Activated naive CD4-positive, alpha-beta T cell treated with anti-CD3 and anti-CD28 coated beads, Interleukin-2, amount 50 U/mL, for 16 hours (primary cell): ENCODE measurements at regions not wholly inside any gene's neighbourhood (a gene's known extent, or its start where the extent isn't known, plus 50 kb on each side); places are given as distances from the start of the nearest gene placed in this dataset.

Experiments used
- DNase-seq: peaks from one replicate; pipeline ENCODE4 v3.0.0-alpha.2; 2020

DNA sequence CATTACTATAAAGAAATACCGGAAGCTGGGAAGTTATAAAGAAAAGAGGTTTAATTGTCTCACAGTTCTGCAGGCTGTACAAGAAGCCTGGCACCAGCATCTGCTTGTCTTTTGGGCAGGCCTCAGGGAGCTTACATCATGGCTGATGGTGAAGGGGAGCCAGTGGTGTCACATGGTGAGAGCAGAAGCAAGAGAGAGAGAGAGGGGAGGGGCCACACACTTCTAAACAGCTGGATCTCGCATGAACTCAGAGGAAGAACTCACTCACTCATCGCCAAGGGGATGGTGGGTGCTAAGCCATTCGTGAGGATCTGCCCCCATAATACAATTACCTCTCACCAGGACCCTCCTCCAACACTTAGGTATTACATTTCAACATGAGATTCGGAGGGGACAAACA is 51.8 kb upstream of the ANKRD34C start:
- no peak for DNase-seq

DNA sequence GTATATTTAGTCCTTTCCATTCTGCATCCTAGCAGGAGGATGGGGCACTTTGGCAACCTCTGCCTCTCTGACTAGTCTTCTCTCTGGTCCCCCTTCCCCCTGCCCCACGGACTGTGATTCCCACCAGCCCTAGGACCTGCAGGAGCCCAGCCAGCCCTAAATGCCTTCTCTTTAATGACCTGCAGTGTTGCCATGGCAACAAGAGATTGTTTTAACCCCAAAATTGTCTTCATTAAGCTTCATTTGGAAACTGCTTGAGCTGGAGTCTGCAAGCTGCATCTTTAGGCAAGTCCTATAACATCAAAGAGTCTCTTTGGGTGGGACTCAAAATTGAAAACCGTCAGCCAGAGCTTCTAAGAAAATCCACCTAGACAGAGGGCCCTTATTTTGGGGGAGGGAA is 59.7 kb upstream of the ANKRD34C start:
- no peak for DNase-seq

GRCh38 chr15:79221696-79222095 is 60.8 kb upstream of the ANKRD34C start:
- DNase-seq: no peak

- no peak for DNase-seq
Observed at GRCh38 chr15:79219393-79220056, 63.0 kb upstream of the ANKRD34C start.

DNA sequence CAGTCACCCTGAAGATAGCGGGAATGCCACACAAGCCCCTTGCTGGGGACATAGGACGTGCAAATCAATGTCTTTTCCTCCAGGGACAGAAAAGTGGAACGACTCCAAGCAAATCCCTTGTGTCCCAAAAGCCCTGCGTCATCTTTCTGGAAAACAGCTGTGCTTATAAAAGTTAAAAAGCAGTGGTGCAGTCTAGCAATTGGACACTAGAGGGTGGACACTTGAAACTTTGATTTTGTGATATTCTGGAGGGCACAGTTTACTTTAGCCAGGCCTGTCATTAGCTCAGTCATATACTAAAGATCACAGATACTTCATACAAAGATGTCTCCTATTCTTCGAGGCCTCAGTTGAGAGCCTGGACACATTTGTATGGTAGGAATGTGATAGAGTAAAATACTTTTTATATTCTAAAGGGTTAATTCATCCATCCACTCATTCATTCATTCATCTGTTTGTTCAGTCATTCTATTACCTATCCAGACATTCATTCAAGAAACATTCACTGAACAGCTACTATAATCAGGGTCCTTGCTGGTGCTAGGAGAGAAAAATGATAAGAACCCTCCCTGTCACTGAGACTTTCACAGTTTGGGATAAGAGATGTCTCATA is 63.8 kb upstream of the ANKRD34C start:
- no peak for DNase-seq

DNA sequence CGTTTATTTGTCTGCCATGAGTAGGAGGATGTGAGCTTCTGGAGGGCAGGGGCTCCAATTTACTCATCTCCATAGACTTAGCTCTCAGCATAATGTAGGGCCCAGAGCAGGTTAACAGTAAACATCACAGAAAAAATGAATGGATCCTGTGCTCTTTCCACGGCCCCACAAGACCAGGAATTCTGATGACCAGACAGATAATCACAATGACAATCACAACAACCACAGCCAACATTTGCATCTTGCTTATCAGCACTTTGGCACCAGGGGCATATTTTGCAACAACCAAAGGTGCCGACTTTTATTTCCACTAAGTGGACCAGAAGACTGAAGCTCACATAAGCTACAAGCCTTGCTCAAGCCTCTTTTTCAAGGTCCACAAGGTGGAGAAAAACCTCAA is 68.9 kb upstream of the ANKRD34C start:
- DNase-seq: no peak

GRCh38 chr15:79212589-79213157 is 69.8 kb upstream of the ANKRD34C start:
- no peak for DNase-seq

GRCh38 chr15:79211481-79211880 is 71.0 kb upstream of the ANKRD34C start:
- no peak for DNase-seq

DNA sequence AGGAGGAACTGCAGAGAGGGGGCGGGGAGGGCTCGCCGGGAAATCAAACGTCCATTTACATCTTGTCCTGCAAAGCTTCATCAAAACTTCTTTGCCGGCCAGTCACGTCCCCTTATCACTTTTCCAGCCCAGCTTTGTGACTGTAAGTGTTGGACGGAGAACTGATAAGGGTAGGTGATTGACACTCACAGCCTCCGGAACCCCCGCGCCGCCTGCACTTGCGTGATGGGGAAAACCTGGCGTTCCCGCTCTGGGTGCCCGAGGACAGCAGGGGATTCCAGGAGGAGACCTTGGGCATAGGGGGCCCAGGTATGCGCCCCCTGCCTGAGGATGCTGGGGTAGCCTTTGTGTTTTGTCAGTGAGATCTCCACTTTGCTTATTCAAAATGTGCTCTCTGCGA is 72.8 kb upstream of the ANKRD34C start:
- DNase-seq: no peak

DNA sequence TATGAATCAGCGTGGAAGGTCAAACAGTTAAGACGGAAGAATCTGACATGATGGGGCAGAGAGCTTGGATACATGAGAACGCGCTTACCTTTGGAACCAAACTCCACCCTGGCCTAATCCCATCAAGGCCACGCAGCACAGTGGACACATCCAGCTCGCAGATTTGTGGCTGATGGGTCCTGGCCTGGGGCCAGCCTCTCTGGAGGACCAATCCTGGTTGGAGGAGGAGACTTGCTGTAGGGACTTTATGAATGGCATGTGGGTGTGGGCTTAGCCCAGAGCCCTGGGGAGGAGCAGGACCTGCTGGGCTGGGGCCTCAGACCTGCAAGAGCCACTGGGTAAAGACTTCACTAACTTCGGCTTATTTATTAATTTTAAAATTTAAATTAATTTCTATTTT is 73.4 kb upstream of the ANKRD34C start:
- no peak for DNase-seq

GRCh38 chr15:79208179-79208578 is 74.3 kb upstream of the ANKRD34C start:
- no peak for DNase-seq

GRCh38 chr15:79206940-79207339 is 75.6 kb upstream of the ANKRD34C start:
- no peak for DNase-seq

DNA sequence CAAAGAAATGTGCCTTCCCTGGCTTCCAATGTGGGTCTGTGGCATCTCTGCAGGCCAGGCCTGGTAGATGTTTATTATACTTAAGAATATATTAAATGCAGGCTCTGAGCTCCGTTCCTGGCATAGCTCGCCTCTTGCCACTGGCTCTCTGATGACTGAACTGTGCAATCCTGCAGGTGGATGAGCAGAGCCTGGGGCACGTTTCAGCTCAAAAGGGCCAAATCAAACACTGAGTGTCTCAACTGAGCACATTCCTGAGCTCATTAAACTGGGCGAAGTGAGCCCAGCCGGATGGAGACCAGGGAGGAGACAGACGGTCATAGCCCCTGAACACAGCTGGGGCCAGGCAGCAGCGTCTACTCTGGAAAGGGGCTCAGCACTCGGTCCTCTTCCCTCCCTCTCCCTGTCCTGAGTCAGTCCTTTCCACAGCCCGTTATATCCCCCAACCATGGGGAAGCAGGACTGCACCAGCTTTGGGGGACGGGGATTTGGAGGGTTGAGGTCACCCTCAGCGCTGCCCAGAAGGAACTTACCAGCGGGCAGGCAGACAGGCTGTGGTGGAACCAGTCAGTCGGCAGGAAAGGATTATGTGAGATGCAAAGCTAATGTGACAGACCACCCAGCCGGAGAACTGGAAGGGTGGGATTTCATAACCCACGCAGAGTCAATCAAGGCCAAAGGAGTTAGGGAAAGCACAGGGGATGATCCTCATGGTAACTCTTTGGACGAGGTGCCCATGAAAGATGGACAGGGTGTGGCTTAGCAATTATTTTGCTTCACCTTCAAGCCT is 77.4 kb upstream of the ANKRD34C start:
- DNase-seq: no peak

DNA sequence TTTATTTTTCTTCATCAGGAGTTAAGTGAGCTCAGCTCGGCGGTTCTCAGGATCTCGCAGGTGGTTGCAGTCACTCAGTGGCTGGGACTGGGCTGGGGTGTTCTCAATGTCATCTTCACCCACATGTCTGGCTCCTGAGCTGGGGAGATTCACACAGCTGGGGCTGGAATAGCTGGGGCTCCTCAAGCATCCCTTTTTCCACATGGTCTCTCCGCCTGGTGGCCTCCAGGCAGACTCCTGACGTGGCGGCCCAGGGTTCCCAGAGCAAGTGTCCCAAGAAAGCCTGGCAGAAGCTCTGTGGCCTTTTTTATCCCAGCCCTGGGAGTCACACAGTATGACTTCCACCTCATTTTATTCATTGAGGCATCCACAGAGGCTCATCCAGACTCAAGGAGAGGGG is 84.1 kb upstream of the ANKRD34C start:
- no peak for DNase-seq

GRCh38 chr15:79197285-79197684 is 85.2 kb upstream of the ANKRD34C start:
- DNase-seq: no peak

DNA sequence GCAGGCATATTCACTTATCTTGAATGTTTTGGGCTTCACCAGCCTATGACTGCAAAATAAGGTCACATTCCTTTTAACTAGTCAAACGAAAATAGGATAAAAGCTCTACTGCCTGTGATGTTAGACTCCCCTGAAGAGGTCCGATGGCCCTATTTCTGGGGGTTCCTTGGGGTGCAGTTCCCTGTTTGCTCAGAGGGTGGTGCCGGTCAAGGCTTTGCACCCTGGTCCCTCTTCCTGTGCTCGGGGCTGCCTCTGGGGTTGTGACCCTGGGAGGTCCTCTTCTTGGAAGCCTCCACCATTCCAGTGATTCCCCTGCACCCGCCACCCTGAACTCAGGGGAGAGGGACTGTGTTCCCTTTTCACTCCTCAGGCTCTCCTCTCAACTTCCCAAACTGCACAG is 86.7 kb upstream of the ANKRD34C start:
- DNase-seq: no peak

DNA sequence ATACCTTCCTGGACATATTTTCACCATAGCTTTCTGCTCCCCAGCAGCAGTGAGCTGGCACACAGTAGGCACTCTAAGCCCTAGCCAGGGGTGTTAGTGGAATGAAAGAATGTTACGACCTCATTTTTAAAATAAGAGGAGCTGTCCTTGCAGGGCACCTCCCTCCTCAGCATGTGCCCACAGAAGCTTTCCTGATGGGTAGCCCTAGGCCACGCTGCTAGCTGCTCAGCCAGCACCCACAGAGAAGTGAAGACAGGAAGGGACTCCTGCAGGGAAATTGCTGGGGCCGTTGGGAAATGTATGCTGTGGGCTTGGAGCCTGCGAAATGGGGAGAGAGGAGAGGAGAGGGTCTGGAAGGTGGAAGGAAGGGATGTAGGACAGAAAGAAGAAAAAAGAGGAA is 87.3 kb upstream of the ANKRD34C start:
- no peak for DNase-seq

- DNase-seq: no peak
Observed at GRCh38 chr15:79194386-79194785, 88.1 kb upstream of the ANKRD34C start.

- no peak for DNase-seq
Observed at GRCh38 chr15:79193549-79193948, 89.0 kb upstream of the ANKRD34C start.

DNA sequence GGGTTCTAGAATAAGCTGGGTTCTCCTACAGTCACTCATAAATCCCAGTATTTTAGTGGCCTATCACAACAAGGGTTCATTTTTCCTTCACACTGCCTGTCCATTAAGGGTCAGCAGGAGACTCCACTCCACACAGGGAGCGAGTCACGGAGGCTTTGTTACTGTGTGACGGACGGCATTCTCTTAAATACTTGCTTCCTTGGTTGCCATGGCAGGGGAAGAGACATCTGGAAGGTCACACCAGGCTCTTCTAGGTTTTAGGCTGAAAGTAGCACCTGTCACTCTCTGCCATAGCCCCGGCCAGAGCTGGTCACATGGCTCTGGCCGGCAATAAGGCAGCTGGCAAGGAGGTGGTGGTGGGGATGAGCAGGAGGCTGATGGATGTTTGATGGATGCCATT is 89.4 kb upstream of the ANKRD34C start:
- no peak for DNase-seq

DNA sequence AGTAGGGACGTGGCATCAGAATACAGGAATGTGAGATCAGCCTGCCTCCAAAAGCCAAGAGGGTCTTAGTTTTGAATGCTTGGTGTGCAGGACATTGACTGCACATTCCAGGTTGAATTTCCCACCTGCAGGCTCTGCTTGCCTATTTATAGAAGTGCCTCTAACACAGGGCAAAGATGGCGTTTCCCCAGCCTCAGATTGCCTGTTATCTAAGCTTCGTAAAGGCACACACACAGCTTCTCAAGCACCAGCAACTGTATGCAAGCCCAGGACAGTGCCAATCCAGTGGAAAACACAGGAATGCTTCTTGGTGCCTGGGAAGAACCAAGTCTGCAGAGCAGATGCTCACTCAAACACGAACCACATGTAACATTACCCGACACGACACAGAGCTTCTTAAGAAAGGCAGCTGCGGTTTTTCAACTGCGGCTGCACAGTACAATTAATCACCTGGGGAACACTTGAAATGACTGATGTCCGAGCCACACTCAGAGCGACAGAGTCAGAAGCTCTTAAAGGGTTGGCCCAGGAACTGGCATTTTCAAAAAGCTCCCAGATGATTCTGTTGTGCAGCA is 90.0 kb upstream of the ANKRD34C start:
- no peak for DNase-seq

DNA sequence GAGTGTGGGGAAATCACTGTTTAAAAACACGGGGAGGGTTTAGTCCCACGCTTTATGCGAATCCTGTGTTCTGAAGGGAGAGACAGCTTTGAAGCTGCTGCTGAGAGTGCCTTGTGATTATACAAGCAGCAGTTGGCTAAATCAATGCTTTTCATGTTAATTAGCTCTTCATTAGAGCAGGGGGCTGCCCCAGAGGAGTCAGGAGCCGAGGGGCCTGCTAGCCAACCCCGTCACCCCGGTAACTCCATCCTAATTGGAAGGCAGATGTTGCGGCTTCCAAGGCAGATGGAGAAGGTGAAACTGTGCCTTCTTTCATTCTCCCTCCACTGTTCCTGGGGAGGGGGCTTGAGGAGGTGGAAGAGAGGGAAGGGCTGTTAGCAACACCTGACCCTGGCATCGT is 92.4 kb upstream of the ANKRD34C start:
- DNase-seq: no peak

GRCh38 chr15:79186616-79187015 is 95.9 kb upstream of the ANKRD34C start:
- DNase-seq: no peak

- peak; percentile 21 for DNase-seq
Observed at GRCh38 chr15:79185199-79185598, 94.6 kb upstream of the RASGRF1 start.
